IgD-negative memory B cell (primary cell): ENCODE measurements at regions not wholly inside any gene's neighbourhood (a gene's known extent, or its start where the extent isn't known, plus 50 kb on each side); places are given as distances from the start of the nearest gene placed in this dataset.

ENCODE experiments used
- H3K27ac Mint-ChIP-seq, 3 donors: one replicate each; pipeline ENCODE4 v1.8.0; 2020 to 2022; ENCODE audit warnings: mild to moderate bottlenecking in 3 of 3, mixed read lengths in 3 of 3, moderate library complexity in 1 of 3
- H3K27me3 Mint-ChIP-seq: one replicate; pipeline ENCODE4 v1.8.0; 2021; ENCODE audit warnings: mixed read lengths
- H3K36me3 Mint-ChIP-seq: one replicate; pipeline ENCODE4 v1.8.0; 2020; ENCODE audit warnings: mild to moderate bottlenecking, mixed read lengths
- H3K4me1 Mint-ChIP-seq, 3 donors: one replicate each; pipeline ENCODE4 v1.8.0; 2020 to 2022; ENCODE audit warnings: mixed read lengths in 3 of 3, mild to moderate bottlenecking in 1 of 3
- H3K4me3 Mint-ChIP-seq, 4 donors: one replicate each; pipeline ENCODE4 v1.8.0; 2020 to 2022; ENCODE audit warnings: mild to moderate bottlenecking in 4 of 4, mixed read lengths in 4 of 4, moderate library complexity in 3 of 4
- H3K9me3 Mint-ChIP-seq, 3 donors: one replicate each; pipeline ENCODE4 v1.8.0; 2020 to 2021; ENCODE audit warnings: mixed read lengths in 3 of 3, mild to moderate bottlenecking in 1 of 3

- H3K4me1 Mint-ChIP-seq = peaks cover 15 to 32% (median 18%) of the 10 kb centered on the region in 3 donors
- peaks cover 4 to 5% (median 4%) of the 10 kb centered on the region in 3 donors for H3K9me3 Mint-ChIP-seq
- H3K4me3 Mint-ChIP-seq = peak overlapping the region in 3 of 4 donors; percentile 72 to 92 (median 79)
- no peaks in the 10 kb centered on the region for H3K36me3 Mint-ChIP-seq
- H3K27ac Mint-ChIP-seq = peak overlapping the region in 2 of 3 donors; percentile 64 to 88
- peaks cover 1% of the 10 kb centered on the region for H3K27me3 Mint-ChIP-seq
Observed at GRCh38 chr21:31509194-31510017, 150.1 kb upstream of the SOD1 start.

GRCh38 chr21:31505975-31506374, 153.5 kb upstream of the SOD1 start:
- Mint-ChIP-seq H3K36me3 (no peaks in the 10 kb centered on the region), H3K9me3 (peaks cover 4 to 5% (median 4%) of the 10 kb centered on the region in 3 donors), H3K4me3 (peak overlapping the region in 2 of 4 donors; percentile 73 to 77), H3K27me3 (peaks cover 1% of the 10 kb centered on the region), H3K4me1 (peaks cover 15 to 32% (median 18%) of the 10 kb centered on the region in 3 donors), H3K27ac (peak overlapping the region; percentile 69 to 94 (median 80))

GRCh38 chr21:31503939-31504338, 155.6 kb upstream of the SOD1 start:
- peaks cover 7 to 19% (median 14%) of the 10 kb centered on the region in 3 donors for H3K4me1 Mint-ChIP-seq

GRCh38 chr21:31503467-31503866, 156.0 kb upstream of the SOD1 start:
- Mint-ChIP-seq H3K27me3 (peaks cover 1% of the 10 kb centered on the region), H3K4me3 (no peak overlapping the region), H3K9me3 (peaks cover 4% of the 10 kb centered on the region in 3 donors), H3K27ac (no peak overlapping the region), H3K4me1 (peaks cover 4 to 16% (median 11%) of the 10 kb centered on the region in 3 donors), H3K36me3 (no peaks in the 10 kb centered on the region)

More at GRCh38 chr21:31503939-31504338, 155.6 kb upstream of the SOD1 start:
- Mint-ChIP-seq H3K9me3 (peaks cover 4% of the 10 kb centered on the region in 3 donors), H3K27me3 (peaks cover 1% of the 10 kb centered on the region), H3K4me3 (no peak overlapping the region), H3K27ac (peak overlapping the region in 1 of 3 donors; percentile 37), H3K36me3 (no peaks in the 10 kb centered on the region)

GRCh38 chr21:31502537-31503143, 156.9 kb upstream of the SOD1 start:
- Mint-ChIP-seq H3K27ac (peak overlapping the region in 1 of 3 donors; percentile 34), H3K9me3 (peaks cover 4% of the 10 kb centered on the region in 3 donors), H3K4me1 (peaks cover 3 to 13% (median 11%) of the 10 kb centered on the region in 3 donors), H3K36me3 (no peaks in the 10 kb centered on the region), H3K27me3 (peaks cover 1% of the 10 kb centered on the region), H3K4me3 (no peak overlapping the region)

- Mint-ChIP-seq H3K36me3 (no peaks in the 10 kb centered on the region), H3K9me3 (peaks cover 4% of the 10 kb centered on the region in 3 donors), H3K4me1 (peaks cover 0 to 9% (median 9%) of the 10 kb centered on the region in 3 donors), H3K4me3 (no peak overlapping the region), H3K27me3 (peaks cover 1% of the 10 kb centered on the region), H3K27ac (peak overlapping the region in 1 of 3 donors; percentile 34)
Observed at GRCh38 chr21:31501926-31502325, 157.6 kb upstream of the SOD1 start.

GRCh38 chr21:31500982-31501381, 156.9 kb upstream of the TIAM1 start:
- H3K4me1 Mint-ChIP-seq = peaks cover 0 to 2% (median 0%) of the 10 kb centered on the region in 3 donors
- no peak overlapping the region for H3K4me3 Mint-ChIP-seq
- H3K27me3 Mint-ChIP-seq = no peaks in the 10 kb centered on the region
- H3K27ac Mint-ChIP-seq = no peak overlapping the region
- no peaks in the 10 kb centered on the region for H3K36me3 Mint-ChIP-seq
- peaks cover 0 to under 1% (median 0%) of the 10 kb centered on the region in 3 donors for H3K9me3 Mint-ChIP-seq

GRCh38 chr21:31500071-31500470, 156.0 kb upstream of the TIAM1 start:
- Mint-ChIP-seq H3K27ac (peak overlapping the region in 1 of 3 donors; percentile 31), H3K4me3 (no peak overlapping the region), H3K4me1 (no peaks in the 10 kb centered on the region), H3K36me3 (no peaks in the 10 kb centered on the region), H3K9me3 (no peaks in the 10 kb centered on the region), H3K27me3 (no peaks in the 10 kb centered on the region)

GRCh38 chr21:31498985-31499384, 154.9 kb upstream of the TIAM1 start:
- H3K27ac Mint-ChIP-seq = no peak overlapping the region
- no peak overlapping the region for H3K4me3 Mint-ChIP-seq
- H3K27me3 Mint-ChIP-seq = no peaks in the 10 kb centered on the region
- no peaks in the 10 kb centered on the region for H3K9me3 Mint-ChIP-seq
- peaks cover 2% of the 10 kb centered on the region for H3K36me3 Mint-ChIP-seq
- H3K4me1 Mint-ChIP-seq = no peaks in the 10 kb centered on the region

- no peaks in the 10 kb centered on the region for H3K4me1 Mint-ChIP-seq
- no peaks in the 10 kb centered on the region for H3K27me3 Mint-ChIP-seq
- no peak overlapping the region for H3K27ac Mint-ChIP-seq
- peaks cover 2% of the 10 kb centered on the region for H3K36me3 Mint-ChIP-seq
- H3K4me3 Mint-ChIP-seq = no peak overlapping the region
- no peaks in the 10 kb centered on the region for H3K9me3 Mint-ChIP-seq
Observed at GRCh38 chr21:31497914-31498313, 153.9 kb upstream of the TIAM1 start.

- Mint-ChIP-seq H3K36me3 (peaks cover 2% of the 10 kb centered on the region), H3K4me3 (no peak overlapping the region), H3K9me3 (no peaks in the 10 kb centered on the region), H3K27ac (peak overlapping the region in 1 of 3 donors; percentile 7), H3K27me3 (no peaks in the 10 kb centered on the region), H3K4me1 (peaks cover 0 to under 1% (median 0%) of the 10 kb centered on the region in 3 donors)
Observed at GRCh38 chr21:31493350-31493880, 149.4 kb upstream of the TIAM1 start.

- H3K27ac Mint-ChIP-seq = no peak overlapping the region
Observed at GRCh38 chr21:31491617-31492016, 147.6 kb upstream of the TIAM1 start.

GRCh38 chr21:31490443-31490842, 146.4 kb upstream of the TIAM1 start:
- Mint-ChIP-seq H3K27ac (no peak overlapping the region), H3K9me3 (peaks cover 0 to 4% (median 0%) of the 10 kb centered on the region in 3 donors), H3K36me3 (peaks cover 2% of the 10 kb centered on the region), H3K4me3 (no peak overlapping the region), H3K4me1 (peaks cover 0 to 1% (median 0%) of the 10 kb centered on the region in 3 donors), H3K27me3 (peaks cover 2% of the 10 kb centered on the region)

More at GRCh38 chr21:31491617-31492016, 147.6 kb upstream of the TIAM1 start:
- H3K9me3 Mint-ChIP-seq = no peaks in the 10 kb centered on the region
- H3K4me1 Mint-ChIP-seq = peaks cover 0 to 1% (median 0%) of the 10 kb centered on the region in 3 donors
- H3K36me3 Mint-ChIP-seq = peaks cover 2% of the 10 kb centered on the region
- H3K27me3 Mint-ChIP-seq = peaks cover 2% of the 10 kb centered on the region
- H3K4me3 Mint-ChIP-seq = no peak overlapping the region

- peaks cover 2% of the 10 kb centered on the region for H3K27me3 Mint-ChIP-seq
- peaks cover 0 to 10% (median 4%) of the 10 kb centered on the region in 3 donors for H3K9me3 Mint-ChIP-seq
- no peaks in the 10 kb centered on the region for H3K36me3 Mint-ChIP-seq
- H3K4me3 Mint-ChIP-seq = no peak overlapping the region
- H3K4me1 Mint-ChIP-seq = peaks cover 0 to 1% (median 0%) of the 10 kb centered on the region in 3 donors
- H3K27ac Mint-ChIP-seq = no peak overlapping the region
Observed at GRCh38 chr21:31489726-31490125, 145.7 kb upstream of the TIAM1 start.

- peaks cover 0 to 11% (median 7%) of the 10 kb centered on the region in 3 donors for H3K9me3 Mint-ChIP-seq
- H3K4me3 Mint-ChIP-seq = no peak overlapping the region
- H3K27me3 Mint-ChIP-seq = peaks cover 2% of the 10 kb centered on the region
- H3K27ac Mint-ChIP-seq = no peak overlapping the region
- H3K4me1 Mint-ChIP-seq = peaks cover 0 to 1% (median 0%) of the 10 kb centered on the region in 3 donors
- no peaks in the 10 kb centered on the region for H3K36me3 Mint-ChIP-seq
Observed at GRCh38 chr21:31489014-31489413, 145.0 kb upstream of the TIAM1 start.
